ENCODE measurements at regions not wholly inside any gene's neighbourhood (a gene's known extent, or its start where the extent isn't known, plus 50 kb on each side); places are given as distances from the start of the nearest gene placed in this dataset.

DNA sequence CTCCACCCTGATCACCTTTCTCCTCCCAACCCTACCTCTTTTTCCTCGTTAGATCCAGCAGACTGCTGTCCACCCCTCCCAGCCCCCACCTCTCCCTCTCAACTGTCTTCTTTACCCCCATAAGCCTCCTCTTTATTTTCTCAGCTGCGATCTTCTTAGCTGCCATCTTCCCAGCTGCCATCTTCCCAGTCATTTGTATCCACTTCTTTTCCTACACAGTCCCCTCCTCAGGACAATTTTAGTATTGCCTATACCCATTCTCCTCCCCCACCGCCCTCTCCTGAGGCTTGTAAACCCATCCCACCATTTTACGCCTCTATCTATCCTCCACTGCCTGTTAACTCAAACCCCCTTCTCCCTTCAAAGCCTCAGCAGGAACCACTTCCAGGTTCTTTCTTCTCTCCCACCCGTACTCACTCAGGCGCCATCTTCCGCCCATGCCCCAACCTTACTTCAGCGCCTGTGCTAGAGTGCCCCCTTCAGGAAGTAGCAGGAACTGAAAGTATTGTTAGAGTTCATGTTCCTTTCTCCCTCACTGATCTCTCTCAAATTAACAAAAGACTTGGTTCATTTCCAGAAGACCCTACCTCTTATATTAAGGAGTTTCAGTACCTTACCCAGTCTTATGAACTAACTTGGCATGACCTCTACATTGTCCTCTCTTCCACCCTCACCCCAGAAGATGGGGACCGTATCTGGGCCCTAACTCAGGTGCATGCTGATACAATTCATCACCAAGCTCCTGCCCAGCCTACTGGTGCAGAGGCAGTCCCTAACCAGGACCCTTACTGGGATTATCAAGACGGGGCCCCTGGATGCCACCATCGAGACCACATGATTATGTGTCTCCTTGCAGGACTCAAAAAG, 236.0 kb downstream of the ADGRG6 start:
- H3K79me2 ChIP-seq (ENCODE audit: insufficient read depth, low read depth, low read length) = no peaks in the 10 kb centered on the region
- ChIA-PET POLR2A (no interaction called here), CTCF (ENCODE audit: unreplicated experiment) (no interaction called here)
- H3K27ac ChIP-seq (ENCODE audit: low read depth, low read length, poor library complexity, severe bottlenecking) = no peak overlapping the region
- no peaks in the 10 kb centered on the region for H4K20me1 ChIP-seq (ENCODE audit: insufficient read depth, low read length)
- H3K9me3 ChIP-seq (ENCODE audit: low read length) = no peaks in the 10 kb centered on the region
- no peak overlapping the region for H3K4me3 ChIP-seq (ENCODE audit: low read depth, low read length, poor library complexity, severe bottlenecking)
- H3K36me3 ChIP-seq (ENCODE audit: insufficient read depth, low read length) = no peaks in the 10 kb centered on the region
- no TSS peak for BruUV-seq (replicated peaks)
- H2AFZ ChIP-seq (ENCODE audit: low read length) = peak overlapping the region; percentile 27; the same call in 1 of the 2 replicates
- no peak overlapping the region for H3K4me2 ChIP-seq (ENCODE audit: low read length)
- TF ChIP-seq, protein P1, sequence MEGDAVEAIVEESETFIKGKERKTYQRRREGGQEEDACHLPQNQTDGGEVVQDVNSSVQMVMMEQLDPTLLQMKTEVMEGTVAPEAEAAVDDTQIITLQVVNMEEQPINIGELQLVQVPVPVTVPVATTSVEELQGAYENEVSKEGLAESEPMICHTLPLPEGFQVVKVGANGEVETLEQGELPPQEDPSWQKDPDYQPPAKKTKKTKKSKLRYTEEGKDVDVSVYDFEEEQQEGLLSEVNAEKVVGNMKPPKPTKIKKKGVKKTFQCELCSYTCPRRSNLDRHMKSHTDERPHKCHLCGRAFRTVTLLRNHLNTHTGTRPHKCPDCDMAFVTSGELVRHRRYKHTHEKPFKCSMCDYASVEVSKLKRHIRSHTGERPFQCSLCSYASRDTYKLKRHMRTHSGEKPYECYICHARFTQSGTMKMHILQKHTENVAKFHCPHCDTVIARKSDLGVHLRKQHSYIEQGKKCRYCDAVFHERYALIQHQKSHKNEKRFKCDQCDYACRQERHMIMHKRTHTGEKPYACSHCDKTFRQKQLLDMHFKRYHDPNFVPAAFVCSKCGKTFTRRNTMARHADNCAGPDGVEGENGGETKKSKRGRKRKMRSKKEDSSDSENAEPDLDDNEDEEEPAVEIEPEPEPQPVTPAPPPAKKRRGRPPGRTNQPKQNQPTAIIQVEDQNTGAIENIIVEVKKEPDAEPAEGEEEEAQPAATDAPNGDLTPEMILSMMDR (conservative IDR thresholded peaks at IDR 0.05; ENCODE audit: low read length) = peak; percentile 80
- no peak for TF ChIP-seq EZH2phosphoT487 (IDR thresholded peaks at IDR 0.05; ENCODE audit: borderline replicate concordance, low read depth, low read length)
- DNase-seq (ENCODE audit: low spot score) = peak; percentile 29
- H3K9me2 ChIP-seq (ENCODE audit: insufficient read depth, low read length) = no peaks in the 10 kb centered on the region
- no peaks in the 10 kb centered on the region for H3K4me1 ChIP-seq (ENCODE audit: insufficient read depth, low read length, poor library complexity, severe bottlenecking)
- intact Hi-C loops (cut with micrococcal nuclease; ENCODE audit: unreplicated experiment) = no loop called here

DNA sequence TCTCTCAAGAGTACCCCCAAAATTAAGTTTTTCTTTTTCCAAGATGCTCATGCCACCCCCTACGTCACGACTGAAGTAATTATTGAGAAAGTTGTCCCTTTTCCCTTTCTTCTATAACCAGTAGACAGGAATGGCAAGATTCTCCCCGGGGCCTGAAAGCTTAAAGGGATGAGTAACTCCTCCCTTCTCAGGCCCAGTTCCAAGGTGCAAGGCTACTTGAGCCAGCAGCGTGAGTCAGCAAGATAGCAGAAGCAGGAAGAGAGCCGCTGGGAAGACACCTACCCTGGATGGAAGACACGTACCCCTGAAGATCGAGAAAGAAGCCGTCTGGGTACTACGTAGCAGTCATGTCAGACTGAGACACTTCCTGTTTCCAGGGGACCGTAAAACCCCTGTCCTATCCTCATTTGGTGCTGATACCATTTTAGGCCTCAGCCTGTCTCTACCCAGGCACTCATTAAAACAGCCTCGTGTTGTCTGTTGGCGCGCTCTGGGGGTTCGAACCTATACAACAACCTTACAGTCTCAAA, 241.0 kb downstream of the ADGRG6 start:
- no peak overlapping the region for H3K4me2 ChIP-seq (ENCODE audit: low read length)
- ChIA-PET CTCF (ENCODE audit: unreplicated experiment) (no interaction called here), POLR2A (no interaction called here)
- intact Hi-C loops (cut with micrococcal nuclease; ENCODE audit: unreplicated experiment) = no loop called here
- H4K20me1 ChIP-seq (ENCODE audit: insufficient read depth, low read length) = no peaks in the 10 kb centered on the region
- H3K4me1 ChIP-seq (ENCODE audit: insufficient read depth, low read length, poor library complexity, severe bottlenecking) = no peaks in the 10 kb centered on the region
- H3K9me3 ChIP-seq (ENCODE audit: low read length) = no peaks in the 10 kb centered on the region
- BruUV-seq (replicated peaks) = no TSS peak
- no peaks in the 10 kb centered on the region for H3K79me2 ChIP-seq (ENCODE audit: insufficient read depth, low read depth, low read length)
- H3K4me3 ChIP-seq (ENCODE audit: low read depth, low read length, poor library complexity, severe bottlenecking) = no peak overlapping the region
- H3K27ac ChIP-seq (ENCODE audit: low read depth, low read length, poor library complexity, severe bottlenecking) = no peak overlapping the region
- TF ChIP-seq, protein P1 (conservative IDR thresholded peaks at IDR 0.05; ENCODE audit: low read length) = no peak
- TF ChIP-seq EZH2phosphoT487 (IDR thresholded peaks at IDR 0.05; ENCODE audit: borderline replicate concordance, low read depth, low read length) = no peak
- H2AFZ ChIP-seq (ENCODE audit: low read length) = no peak overlapping the region
- no peaks in the 10 kb centered on the region for H3K9me2 ChIP-seq (ENCODE audit: insufficient read depth, low read length)
- H3K36me3 ChIP-seq (ENCODE audit: insufficient read depth, low read length) = no peaks in the 10 kb centered on the region
- DNase-seq (ENCODE audit: low spot score) = no peak

GRCh38 chr6:142543606-142544005, 241.8 kb downstream of the ADGRG6 start:
- ChIA-PET CTCF (ENCODE audit: unreplicated experiment) (no interaction called here), POLR2A (no interaction called here)
- intact Hi-C loops (cut with micrococcal nuclease; ENCODE audit: unreplicated experiment) = no loop called here
- no peaks in the 10 kb centered on the region for H3K79me2 ChIP-seq (ENCODE audit: insufficient read depth, low read depth, low read length)
- no peaks in the 10 kb centered on the region for H3K4me1 ChIP-seq (ENCODE audit: insufficient read depth, low read length, poor library complexity, severe bottlenecking)
- no peak overlapping the region for H3K27ac ChIP-seq (ENCODE audit: low read depth, low read length, poor library complexity, severe bottlenecking)
- no peaks in the 10 kb centered on the region for H3K36me3 ChIP-seq (ENCODE audit: insufficient read depth, low read length)
- no peak overlapping the region for H2AFZ ChIP-seq (ENCODE audit: low read length)
- H3K4me3 ChIP-seq (ENCODE audit: low read depth, low read length, poor library complexity, severe bottlenecking) = no peak overlapping the region
- no peaks in the 10 kb centered on the region for H3K9me3 ChIP-seq (ENCODE audit: low read length)
- no peak overlapping the region for H3K4me2 ChIP-seq (ENCODE audit: low read length)
- no peak for DNase-seq (ENCODE audit: low spot score)
- H4K20me1 ChIP-seq (ENCODE audit: insufficient read depth, low read length) = no peaks in the 10 kb centered on the region
- no TSS peak for BruUV-seq (replicated peaks)
- TF ChIP-seq EZH2phosphoT487 (IDR thresholded peaks at IDR 0.05; ENCODE audit: borderline replicate concordance, low read depth, low read length) = no peak
- TF ChIP-seq, protein P1 (conservative IDR thresholded peaks at IDR 0.05; ENCODE audit: low read length) = no peak
- H3K9me2 ChIP-seq (ENCODE audit: insufficient read depth, low read length) = no peaks in the 10 kb centered on the region
